ENCODE measurements at regions not wholly inside any gene's neighbourhood (a gene's known extent, or its start where the extent isn't known, plus 50 kb on each side); places are given as distances from the start of the nearest gene placed in this dataset.
A peak's percentile ranks its signal among the peaks of the same experiment; 100 is the strongest.

GRCh38 chr2:17319090-17319489 is 199.2 kb downstream of the RAD51AP2 start:
- Histone ChIP-seq H3K27me3 (ENCODE audit: insufficient read depth, insufficient read length) (no peaks in the 10 kb centered on the region), H3K9me3 (ENCODE audit: insufficient read depth, low read length) (no peaks in the 10 kb centered on the region), H3K4me1 (ENCODE audit: insufficient read depth, insufficient read length) (no peaks in the 10 kb centered on the region), H3K4me3 (ENCODE audit: insufficient read length, low read depth) (no peak overlapping the region), H3K9ac (ENCODE audit: insufficient read length, low read depth) (no peak overlapping the region), H3K36me3 (ENCODE audit: insufficient read depth, insufficient read length, low read length) (no peaks in the 10 kb centered on the region)
- DNase-seq (ENCODE audit: low read depth, low spot score): no peak
- TF ChIP-seq YY1 (IDR thresholded peaks at IDR 0.05; ENCODE audit: insufficient read depth, insufficient read length): no peak
- no peak for TF ChIP-seq SUZ12 (IDR thresholded peaks at IDR 0.05; ENCODE audit: extremely low read depth, insufficient read depth, insufficient read length)
- TF ChIP-seq ZNF274 (IDR thresholded peaks at IDR 0.05; ENCODE audit: low read depth, low read length): no peak

- Histone ChIP-seq H3K9ac (ENCODE audit: insufficient read length, low read depth) (no peak overlapping the region), H3K9me3 (ENCODE audit: insufficient read depth, low read length) (no peaks in the 10 kb centered on the region), H3K4me3 (ENCODE audit: insufficient read length, low read depth) (no peak overlapping the region), H3K36me3 (ENCODE audit: insufficient read depth, insufficient read length, low read length) (no peaks in the 10 kb centered on the region), H3K4me1 (ENCODE audit: insufficient read depth, insufficient read length) (no peaks in the 10 kb centered on the region), H3K27me3 (ENCODE audit: insufficient read depth, insufficient read length) (no peaks in the 10 kb centered on the region)
- no peak for TF ChIP-seq SUZ12 (IDR thresholded peaks at IDR 0.05; ENCODE audit: extremely low read depth, insufficient read depth, insufficient read length)
- TF ChIP-seq ZNF274 (IDR thresholded peaks at IDR 0.05; ENCODE audit: low read depth, low read length): no peak
- no peak for TF ChIP-seq YY1 (IDR thresholded peaks at IDR 0.05; ENCODE audit: insufficient read depth, insufficient read length)
- no peak for DNase-seq (ENCODE audit: low read depth, low spot score)
Observed at GRCh38 chr2:17318013-17318412, 200.2 kb downstream of the RAD51AP2 start.

- Histone ChIP-seq H3K9me3 (ENCODE audit: insufficient read depth, low read length) (no peaks in the 10 kb centered on the region), H3K9ac (ENCODE audit: insufficient read length, low read depth) (no peak overlapping the region), H3K27me3 (ENCODE audit: insufficient read depth, insufficient read length) (no peaks in the 10 kb centered on the region), H3K36me3 (ENCODE audit: insufficient read depth, insufficient read length, low read length) (no peaks in the 10 kb centered on the region), H3K4me3 (ENCODE audit: insufficient read length, low read depth) (no peak overlapping the region), H3K4me1 (ENCODE audit: insufficient read depth, insufficient read length) (no peaks in the 10 kb centered on the region)
- TF ChIP-seq SUZ12 (IDR thresholded peaks at IDR 0.05; ENCODE audit: extremely low read depth, insufficient read depth, insufficient read length) (no peak), YY1 (IDR thresholded peaks at IDR 0.05; ENCODE audit: insufficient read depth, insufficient read length) (no peak)
- DNase-seq (ENCODE audit: low read depth, low spot score): no peak
Observed at GRCh38 chr2:17317439-17317976, 200.7 kb downstream of the RAD51AP2 start.

- TF ChIP-seq SUZ12 (IDR thresholded peaks at IDR 0.05; ENCODE audit: extremely low read depth, insufficient read depth, insufficient read length) (no peak), ZNF274 (IDR thresholded peaks at IDR 0.05; ENCODE audit: low read depth, low read length) (no peak), YY1 (IDR thresholded peaks at IDR 0.05; ENCODE audit: insufficient read depth, insufficient read length) (no peak)
- H3K27me3 ChIP-seq (ENCODE audit: insufficient read depth, insufficient read length): no peaks in the 10 kb centered on the region
- H3K4me1 ChIP-seq (ENCODE audit: insufficient read depth, insufficient read length): no peaks in the 10 kb centered on the region
- no peak overlapping the region for H3K9ac ChIP-seq (ENCODE audit: insufficient read length, low read depth)
- no peaks in the 10 kb centered on the region for H3K36me3 ChIP-seq (ENCODE audit: insufficient read depth, insufficient read length, low read length)
- no peak overlapping the region for H3K4me3 ChIP-seq (ENCODE audit: insufficient read length, low read depth)
- H3K9me3 ChIP-seq (ENCODE audit: insufficient read depth, low read length): no peaks in the 10 kb centered on the region
- no peak for DNase-seq (ENCODE audit: low read depth, low spot score)
Observed at GRCh38 chr2:17313261-17313660, 205.0 kb downstream of the RAD51AP2 start.

GRCh38 chr2:17311771-17312511 is 206.3 kb downstream of the RAD51AP2 start:
- Histone ChIP-seq H3K4me3 (ENCODE audit: insufficient read length, low read depth) (no peak overlapping the region), H3K4me1 (ENCODE audit: insufficient read depth, insufficient read length) (no peaks in the 10 kb centered on the region), H3K9ac (ENCODE audit: insufficient read length, low read depth) (no peak overlapping the region), H3K36me3 (ENCODE audit: insufficient read depth, insufficient read length, low read length) (no peaks in the 10 kb centered on the region), H3K9me3 (ENCODE audit: insufficient read depth, low read length) (no peaks in the 10 kb centered on the region), H3K27me3 (ENCODE audit: insufficient read depth, insufficient read length) (no peaks in the 10 kb centered on the region)
- DNase-seq (ENCODE audit: low read depth, low spot score): no peak
- TF ChIP-seq ZNF274 (IDR thresholded peaks at IDR 0.05; ENCODE audit: low read depth, low read length) (no peak), SUZ12 (IDR thresholded peaks at IDR 0.05; ENCODE audit: extremely low read depth, insufficient read depth, insufficient read length) (no peak), YY1 (IDR thresholded peaks at IDR 0.05; ENCODE audit: insufficient read depth, insufficient read length) (no peak)

- no peak overlapping the region for H3K4me3 ChIP-seq (ENCODE audit: insufficient read length, low read depth)
- no peaks in the 10 kb centered on the region for H3K4me1 ChIP-seq (ENCODE audit: insufficient read depth, insufficient read length)
- no peaks in the 10 kb centered on the region for H3K36me3 ChIP-seq (ENCODE audit: insufficient read depth, insufficient read length, low read length)
- no peaks in the 10 kb centered on the region for H3K9me3 ChIP-seq (ENCODE audit: insufficient read depth, low read length)
- no peak for TF ChIP-seq YY1 (IDR thresholded peaks at IDR 0.05; ENCODE audit: insufficient read depth, insufficient read length)
- TF ChIP-seq ZNF274 (IDR thresholded peaks at IDR 0.05; ENCODE audit: low read depth, low read length): no peak
- TF ChIP-seq SUZ12 (IDR thresholded peaks at IDR 0.05; ENCODE audit: extremely low read depth, insufficient read depth, insufficient read length): no peak
- no peak for DNase-seq (ENCODE audit: low read depth, low spot score)
- no peak overlapping the region for H3K9ac ChIP-seq (ENCODE audit: insufficient read length, low read depth)
- no peaks in the 10 kb centered on the region for H3K27me3 ChIP-seq (ENCODE audit: insufficient read depth, insufficient read length)
Observed at GRCh38 chr2:17311106-17311619, 207.1 kb downstream of the RAD51AP2 start.

- peak; percentile 71 for DNase-seq (ENCODE audit: low read depth, low spot score)
- H3K36me3 ChIP-seq (ENCODE audit: insufficient read depth, insufficient read length, low read length): no peaks in the 10 kb centered on the region
- H3K4me1 ChIP-seq (ENCODE audit: insufficient read depth, insufficient read length): no peaks in the 10 kb centered on the region
- H3K9me3 ChIP-seq (ENCODE audit: insufficient read depth, low read length): no peaks in the 10 kb centered on the region
- no peak overlapping the region for H3K9ac ChIP-seq (ENCODE audit: insufficient read length, low read depth)
- no peaks in the 10 kb centered on the region for H3K27me3 ChIP-seq (ENCODE audit: insufficient read depth, insufficient read length)
- TF ChIP-seq ZNF274 (IDR thresholded peaks at IDR 0.05; ENCODE audit: low read depth, low read length) (no peak), SUZ12 (IDR thresholded peaks at IDR 0.05; ENCODE audit: extremely low read depth, insufficient read depth, insufficient read length) (no peak), YY1 (IDR thresholded peaks at IDR 0.05; ENCODE audit: insufficient read depth, insufficient read length) (no peak)
- H3K4me3 ChIP-seq (ENCODE audit: insufficient read length, low read depth): no peak overlapping the region
Observed at GRCh38 chr2:17309741-17310339, 208.4 kb downstream of the RAD51AP2 start.

All from NT2/D1 (cell line).